ENCODE measurements at regions not wholly inside any gene's neighbourhood (a gene's known extent, or its start where the extent isn't known, plus 50 kb on each side); places are given as distances from the start of the nearest gene placed in this dataset.

GRCh38 chr1:238916828-238917227 lies 469.5 kb upstream of the CHRM3 start:
- Histone ChIP-seq H3K79me2 (ENCODE audit: control insufficient read depth, insufficient read depth, low read length) (no peaks in the 10 kb centered on the region), H2AFZ (ENCODE audit: insufficient read depth, low read depth, low read length, poor library complexity, severe bottlenecking) (no peak overlapping the region), H3K9me3 (ENCODE audit: control extremely low read depth in 1 of 3, control insufficient read depth in 2 of 3, insufficient read depth in 1 of 3, low read length in 2 of 3) (no peaks in the 10 kb centered on the region), H3K36me3 (replicated peaks in 1 of 2; ENCODE audit: control extremely low read depth in 1 of 2, control insufficient read depth in 1 of 2, extremely low read depth in 1 of 2, insufficient read depth in 2 of 2, low read length in 1 of 2) (no peaks in the 10 kb centered on the region), H3K27me3 (replicated peaks in 1 of 4; ENCODE audit: control extremely low read depth in 1 of 4, control insufficient read depth in 3 of 4, insufficient read depth in 4 of 4, low read length in 3 of 4) (no peaks in the 10 kb centered on the region), H3K9ac (ENCODE audit: low read length) (no peak overlapping the region), H3K4me1 (ENCODE audit: control insufficient read depth in 2 of 2, insufficient read depth in 2 of 2, low read length in 2 of 2) (no peaks in the 10 kb centered on the region), H3K4me3 (ENCODE audit: control extremely low read depth in 1 of 5, extremely low read depth in 1 of 5, insufficient read depth in 1 of 5, low read depth in 2 of 5, low read length in 4 of 5) (no peak overlapping the region), H3K27ac (ENCODE audit: low read length in 2 of 2) (no peak overlapping the region), H3K4me2 (replicated peaks; ENCODE audit: low read depth, low read length, poor library complexity, severe bottlenecking) (no peak overlapping the region), H4K20me1 (ENCODE audit: control insufficient read depth, insufficient read depth, low read length, poor library complexity, severe bottlenecking) (no peaks in the 10 kb centered on the region)
- ChIA-PET POLR2A (no interaction called here), CTCF (no interaction called here)
- Mint-ChIP-seq H3K27ac (no peak overlapping the region), H3K4me3 (no peak overlapping the region), H3K27me3 (no peaks in the 10 kb centered on the region), H3K9me3 (ENCODE audit: insufficient read depth) (no peaks in the 10 kb centered on the region), H3K4me1 (no peaks in the 10 kb centered on the region)
- no peak for TF ChIP-seq EZH2 (IDR thresholded peaks at IDR 0.05; ENCODE audit: borderline replicate concordance, insufficient read depth, low read depth, low read length, poor library complexity, severe bottlenecking)
- TF ChIP-seq, protein P1, sequence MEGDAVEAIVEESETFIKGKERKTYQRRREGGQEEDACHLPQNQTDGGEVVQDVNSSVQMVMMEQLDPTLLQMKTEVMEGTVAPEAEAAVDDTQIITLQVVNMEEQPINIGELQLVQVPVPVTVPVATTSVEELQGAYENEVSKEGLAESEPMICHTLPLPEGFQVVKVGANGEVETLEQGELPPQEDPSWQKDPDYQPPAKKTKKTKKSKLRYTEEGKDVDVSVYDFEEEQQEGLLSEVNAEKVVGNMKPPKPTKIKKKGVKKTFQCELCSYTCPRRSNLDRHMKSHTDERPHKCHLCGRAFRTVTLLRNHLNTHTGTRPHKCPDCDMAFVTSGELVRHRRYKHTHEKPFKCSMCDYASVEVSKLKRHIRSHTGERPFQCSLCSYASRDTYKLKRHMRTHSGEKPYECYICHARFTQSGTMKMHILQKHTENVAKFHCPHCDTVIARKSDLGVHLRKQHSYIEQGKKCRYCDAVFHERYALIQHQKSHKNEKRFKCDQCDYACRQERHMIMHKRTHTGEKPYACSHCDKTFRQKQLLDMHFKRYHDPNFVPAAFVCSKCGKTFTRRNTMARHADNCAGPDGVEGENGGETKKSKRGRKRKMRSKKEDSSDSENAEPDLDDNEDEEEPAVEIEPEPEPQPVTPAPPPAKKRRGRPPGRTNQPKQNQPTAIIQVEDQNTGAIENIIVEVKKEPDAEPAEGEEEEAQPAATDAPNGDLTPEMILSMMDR (IDR thresholded peaks at IDR 0.05), result no peak
- no peak for DNase-seq
- intact Hi-C loops (cut with micrococcal nuclease), result no loop called here
- no peak for ATAC-seq (ENCODE audit: low read depth)
- WGBS (ENCODE audit: insufficient coverage), result no CpG with 5 or more reads among the region's 4 CpGs

DNA sequence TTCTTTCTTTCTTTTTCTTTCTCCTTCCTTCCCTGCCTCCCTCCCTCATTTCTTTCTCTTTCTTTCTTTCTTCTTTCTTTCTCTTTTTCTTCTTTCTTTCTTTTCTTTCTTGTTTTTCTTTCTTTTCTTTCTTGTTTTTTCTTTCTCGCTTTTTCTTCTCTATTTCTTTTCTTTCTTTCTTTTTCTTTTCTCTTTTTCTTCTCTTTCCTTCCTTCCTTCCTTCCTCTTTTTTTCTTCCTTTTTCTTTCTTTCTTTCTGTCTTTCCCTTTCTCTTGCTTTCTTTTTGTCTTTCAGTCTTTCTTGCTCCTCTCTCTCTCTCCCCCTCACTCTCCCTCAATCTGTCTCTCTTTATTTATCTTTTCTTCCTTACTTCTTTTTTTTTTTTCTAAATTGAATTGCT lies 472.0 kb upstream of the CHRM3 start:
- WGBS (ENCODE audit: insufficient coverage), result no CpG with 5 or more reads among the region's 1 CpG
- TF ChIP-seq, protein P1 (IDR thresholded peaks at IDR 0.05), result peak; percentile 53
- no peak for TF ChIP-seq EZH2 (IDR thresholded peaks at IDR 0.05; ENCODE audit: borderline replicate concordance, insufficient read depth, low read depth, low read length, poor library complexity, severe bottlenecking)
- no peak overlapping the region for H3K9ac ChIP-seq (ENCODE audit: low read length)
- no peaks in the 10 kb centered on the region for H3K79me2 ChIP-seq (ENCODE audit: control insufficient read depth, insufficient read depth, low read length)
- Mint-ChIP-seq H3K9me3 (ENCODE audit: insufficient read depth) (peaks cover 3% of the 10 kb centered on the region), H3K4me1 (no peaks in the 10 kb centered on the region), H3K4me3 (no peak overlapping the region), H3K27me3 (no peaks in the 10 kb centered on the region), H3K27ac (no peak overlapping the region)
- H3K36me3 ChIP-seq (replicated peaks in 1 of 2; ENCODE audit: control extremely low read depth in 1 of 2, control insufficient read depth in 1 of 2, extremely low read depth in 1 of 2, insufficient read depth in 2 of 2, low read length in 1 of 2), result no peaks in the 10 kb centered on the region
- POLR2A ChIA-PET, result no interaction called here
- no peaks in the 10 kb centered on the region for H4K20me1 ChIP-seq (ENCODE audit: control insufficient read depth, insufficient read depth, low read length, poor library complexity, severe bottlenecking)
- no peaks in the 10 kb centered on the region for H3K4me1 ChIP-seq (ENCODE audit: control insufficient read depth in 2 of 2, insufficient read depth in 2 of 2, low read length in 2 of 2)
- H3K27me3 ChIP-seq (replicated peaks in 1 of 4; ENCODE audit: control extremely low read depth in 1 of 4, control insufficient read depth in 3 of 4, insufficient read depth in 4 of 4, low read length in 3 of 4), result no peaks in the 10 kb centered on the region
- no peak overlapping the region for H3K27ac ChIP-seq (ENCODE audit: low read length in 2 of 2)
- CTCF ChIA-PET, result no interaction called here
- no peak for ATAC-seq (ENCODE audit: low read depth)
- no peak overlapping the region for H3K4me3 ChIP-seq (ENCODE audit: control extremely low read depth in 1 of 5, extremely low read depth in 1 of 5, insufficient read depth in 1 of 5, low read depth in 2 of 5, low read length in 4 of 5)
- no peaks in the 10 kb centered on the region for H3K9me3 ChIP-seq (ENCODE audit: control extremely low read depth in 1 of 3, control insufficient read depth in 2 of 3, insufficient read depth in 1 of 3, low read length in 2 of 3)
- no peak overlapping the region for H2AFZ ChIP-seq (ENCODE audit: insufficient read depth, low read depth, low read length, poor library complexity, severe bottlenecking)
- intact Hi-C loops (cut with micrococcal nuclease), result no loop called here
- H3K4me2 ChIP-seq (replicated peaks; ENCODE audit: low read depth, low read length, poor library complexity, severe bottlenecking), result no peak overlapping the region
- no peak for DNase-seq

Measured in B cell (primary cell).